Breast epithelium (tissue), 3 donors: ENCODE measurements at regions not wholly inside any gene's neighbourhood (a gene's known extent, or its start where the extent isn't known, plus 50 kb on each side); places are given as distances from the start of the nearest gene placed in this dataset.

Experiments used
- POLR2A ChIP-seq: fragments of 450-650 bp; IDR thresholded peaks from one replicate; pipeline ENCODE4 v1.6.1; 2016; ENCODE audit warnings: antibody characterized with exemption, mild to moderate bottlenecking, moderate library complexity
- POLR2AphosphoS5 ChIP-seq, 3 donors: sonication (generic); formaldehyde crosslinking; IDR thresholded peaks; one replicate each; pipeline ENCODE4 v1.6.1; 2017; ENCODE audit warnings: antibody characterized with exemption in 3 of 3
- TF ChIP-seq, protein P1 (sequence below), 3 donors: fragments of 450-650 bp; IDR thresholded peaks; one replicate each; pipeline ENCODE4 v1.5.1; 2016 to 2017; ENCODE audit warnings: antibody characterized with exemption in 3 of 3, mild to moderate bottlenecking in 3 of 3, moderate library complexity in 3 of 3

DNA sequence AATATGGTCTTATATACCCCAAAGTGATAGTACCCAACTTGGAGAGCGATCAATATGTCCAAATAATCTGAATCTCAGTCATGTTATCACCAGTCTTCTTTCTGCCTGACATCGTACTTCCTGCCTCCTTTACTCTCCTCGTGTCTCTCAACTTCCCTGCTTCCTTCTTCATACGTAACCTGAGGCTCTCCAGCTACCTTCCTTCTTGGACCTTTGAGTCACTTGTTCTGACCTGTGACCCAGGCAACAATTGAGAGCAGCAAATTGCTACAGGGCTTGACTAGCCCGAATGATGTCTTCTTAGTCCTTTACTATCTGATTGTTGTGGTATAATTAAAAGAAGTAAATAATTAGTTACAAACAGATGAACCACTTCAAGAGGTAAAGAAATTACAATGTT, 145.9 kb upstream of the MBNL1 start:
- TF ChIP-seq, protein P1, sequence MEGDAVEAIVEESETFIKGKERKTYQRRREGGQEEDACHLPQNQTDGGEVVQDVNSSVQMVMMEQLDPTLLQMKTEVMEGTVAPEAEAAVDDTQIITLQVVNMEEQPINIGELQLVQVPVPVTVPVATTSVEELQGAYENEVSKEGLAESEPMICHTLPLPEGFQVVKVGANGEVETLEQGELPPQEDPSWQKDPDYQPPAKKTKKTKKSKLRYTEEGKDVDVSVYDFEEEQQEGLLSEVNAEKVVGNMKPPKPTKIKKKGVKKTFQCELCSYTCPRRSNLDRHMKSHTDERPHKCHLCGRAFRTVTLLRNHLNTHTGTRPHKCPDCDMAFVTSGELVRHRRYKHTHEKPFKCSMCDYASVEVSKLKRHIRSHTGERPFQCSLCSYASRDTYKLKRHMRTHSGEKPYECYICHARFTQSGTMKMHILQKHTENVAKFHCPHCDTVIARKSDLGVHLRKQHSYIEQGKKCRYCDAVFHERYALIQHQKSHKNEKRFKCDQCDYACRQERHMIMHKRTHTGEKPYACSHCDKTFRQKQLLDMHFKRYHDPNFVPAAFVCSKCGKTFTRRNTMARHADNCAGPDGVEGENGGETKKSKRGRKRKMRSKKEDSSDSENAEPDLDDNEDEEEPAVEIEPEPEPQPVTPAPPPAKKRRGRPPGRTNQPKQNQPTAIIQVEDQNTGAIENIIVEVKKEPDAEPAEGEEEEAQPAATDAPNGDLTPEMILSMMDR (IDR thresholded peaks at IDR 0.05), result no peak
- TF ChIP-seq POLR2A (no peak), POLR2AphosphoS5 (IDR thresholded peaks at IDR 0.05) (no peak)
